GM12878 (cell line): ENCODE measurements at regions not wholly inside any gene's neighbourhood (a gene's known extent, or its start where the extent isn't known, plus 50 kb on each side); places are given as distances from the start of the nearest gene placed in this dataset.

Experiments
- ATAC-seq: fragments of 200-7000 bp; cut with Tn5 transposase; 3 replicates; pipeline ENCODE4 v1.9.1; 2020; ENCODE audit warnings: mild to moderate bottlenecking, moderate library complexity
- BruUV-seq: library from RNA; stranded (reverse); fragments of 400-500 nt; replicated peaks from 2 replicates; lab custom pipeline; 2021; lab: Mats Ljungman, UMichigan
- CTCF ChIA-PET: fragments of 300-600 bp; sonication (Branson Sonifier 250); formaldehyde crosslinking; extraction: SDS; loops from one replicate; lab custom pipeline; 2021; ENCODE audit warnings: inconsistent platforms; lab: Yijun Ruan, JAX
- POLR2A ChIA-PET: fragments of 350-600 bp; formaldehyde crosslinking; extraction: SDS; loops from one replicate; lab custom pipeline; 2021; ENCODE audit warnings: inconsistent platforms; lab: Charles Lee
- RAD21 ChIA-PET: fragments of 300-600 bp; sonication (Branson Sonifier 250); formaldehyde crosslinking; loops from one replicate; lab custom pipeline; 2023; ENCODE audit warnings: antibody characterized with exemption; ENCODE audit not compliant: unreplicated experiment; lab: Charles Lee
- SMC1A ChIA-PET: fragments of 300-600 bp; sonication (Branson Sonifier 250); formaldehyde crosslinking; loops from one replicate; lab custom pipeline; 2023; ENCODE audit not compliant: unreplicated experiment, uncharacterized antibody; lab: Charles Lee
- DNase-seq: peaks from one replicate; pipeline ENCODE4 v3.0.0-alpha.2; 2011; ENCODE audit warnings: low read depth, low spot score
- FAIRE-seq: peaks from 3 replicates; lab custom pipeline; 2011; peaks lifted over from hg19 to GRCh38; lab: Jason Lieb, UNC
- H2AFZ ChIP-seq: 2 replicates; pipeline ENCODE4 v1.6.0; 2011; ENCODE audit warnings: low read depth, low read length, control low read depth; ENCODE audit not compliant: control insufficient read depth
- H3K27ac ChIP-seq: 2 replicates; pipeline ENCODE4 v1.5.1; 2011; ENCODE audit warnings: control low read depth; ENCODE audit not compliant: control insufficient read depth, insufficient read depth
- H3K27me3 ChIP-seq, 2 experiments: replicated peaks in 1 of 2; 2 replicates each; pipeline versions ENCODE4 v1.6.0 to v1.6.1; 2011; ENCODE audit warnings: low read length in 1 of 2; ENCODE audit not compliant: control insufficient read depth in 2 of 2, insufficient read depth in 2 of 2
- H3K36me3 ChIP-seq, 2 experiments: 2 replicates each; pipeline ENCODE4 v1.5.1; 2011; ENCODE audit warnings: low read length in 1 of 2; ENCODE audit not compliant: control insufficient read depth in 2 of 2, insufficient read depth in 2 of 2
- H3K4me1 ChIP-seq: 2 replicates; pipeline ENCODE4 v1.6.1; 2011; ENCODE audit warnings: mild to moderate bottlenecking, low read length, moderate library complexity, mixed read lengths; ENCODE audit not compliant: control insufficient read depth, insufficient read depth
- H3K4me2 ChIP-seq: 2 replicates; pipeline ENCODE4 v1.6.0; 2011; ENCODE audit warnings: control low read depth; ENCODE audit not compliant: control insufficient read depth, insufficient read depth
- H3K4me3 ChIP-seq: fragments of 200-600 bp; sonication (generic); 2 replicates; pipeline ENCODE4 v1.5.1; 2016
- H3K79me2 ChIP-seq: 2 replicates; pipeline ENCODE4 v1.6.0; 2011; ENCODE audit warnings: low read length; ENCODE audit not compliant: control insufficient read depth, insufficient read depth
- H3K9ac ChIP-seq: 2 replicates; pipeline ENCODE4 v1.8.0; 2011; ENCODE audit warnings: low read length, control low read depth, mixed read lengths; ENCODE audit not compliant: control insufficient read depth, insufficient read depth
- H3K9me3 ChIP-seq: replicated peaks from 3 replicates; pipeline ENCODE4 v1.5.1; 2011; ENCODE audit warnings: mild to moderate bottlenecking, low read length; ENCODE audit not compliant: control insufficient read depth, insufficient read depth
- H4K20me1 ChIP-seq: 2 replicates; pipeline ENCODE4 v1.6.0; 2011; ENCODE audit not compliant: control insufficient read depth, insufficient read depth
- ATF7 ChIP-seq: fragments of 450-650 bp; IDR thresholded peaks from 2 replicates; pipeline ENCODE4 v1.6.1; 2016; ENCODE audit warnings: low read depth, mild to moderate bottlenecking
- JUNB ChIP-seq: IDR thresholded peaks from 2 replicates; pipeline ENCODE4 v1.6.1; 2016; ENCODE audit warnings: antibody characterized with exemption, mild to moderate bottlenecking
- KAT2A ChIP-seq: conservative IDR thresholded peaks from 2 replicates; pipeline ENCODE4 v1.6.1; 2011; ENCODE audit warnings: low read depth, low read length; ENCODE audit not compliant: control insufficient read depth
- RCOR1 ChIP-seq: conservative IDR thresholded peaks from 2 replicates; pipeline ENCODE4 v1.6.1; 2012; ENCODE audit warnings: low read depth, low read length, improper control_type of control experiment
- SIN3A ChIP-seq: IDR thresholded peaks from 2 replicates; pipeline ENCODE4 v1.6.1; 2012; ENCODE audit warnings: low read depth, low read length, improper control_type of control experiment
- SUZ12 ChIP-seq: fragments of 200-600 bp; sonication (generic); IDR thresholded peaks from one replicate; pipeline ENCODE4 v1.6.1; 2018; ENCODE audit warnings: antibody characterized with exemption, mild to moderate bottlenecking; ENCODE audit not compliant: unreplicated experiment
- YY1 ChIP-seq: IDR thresholded peaks from 2 replicates; pipeline ENCODE4 v1.6.1; 2011; ENCODE audit warnings: low read depth, mild to moderate bottlenecking, low read length
- WGBS: methylation state at CpG from one replicate; pipeline ENCODE4 v1.1.6; 2016; ENCODE audit warnings: low lambda C conversion rate; ENCODE audit not compliant: insufficient replicate concordance, insufficient coverage; ENCODE audit errors: missing lambda C conversion rate; 5-methylcytosine and 5-hydroxymethylcytosine counted together
- in situ Hi-C: fragments of 300-500 bp; cut with MboI; formaldehyde crosslinking; loops from 9 replicates; pipeline ENCODE4 v1.14.3; 2018; ENCODE audit warnings: mixed read lengths
- intact Hi-C: fragments of 100-400 bp; cut with micrococcal nuclease; formaldehyde crosslinking; loops from one replicate; pipeline ENCODE4 v1.14.2; 2022; ENCODE audit not compliant: unreplicated experiment
- TF ChIP-seq, protein P1 (sequence below): fragments of 450-650 bp; IDR thresholded peaks from 2 replicates; pipeline ENCODE4 v1.6.1; 2018; ENCODE audit warnings: borderline replicate concordance, mild to moderate bottlenecking; ENCODE audit not compliant: partially characterized antibody
- TF ChIP-seq, protein P2 (sequence below): fragments of 450-650 bp; IDR thresholded peaks from 2 replicates; pipeline ENCODE4 v1.6.1; 2014; ENCODE audit warnings: mild to moderate bottlenecking
- TF ChIP-seq, protein P3 (sequence below): fragments of 450-650 bp; IDR thresholded peaks from 2 replicates; pipeline ENCODE4 v1.6.1; 2017; ENCODE audit warnings: mild to moderate bottlenecking

DNA sequence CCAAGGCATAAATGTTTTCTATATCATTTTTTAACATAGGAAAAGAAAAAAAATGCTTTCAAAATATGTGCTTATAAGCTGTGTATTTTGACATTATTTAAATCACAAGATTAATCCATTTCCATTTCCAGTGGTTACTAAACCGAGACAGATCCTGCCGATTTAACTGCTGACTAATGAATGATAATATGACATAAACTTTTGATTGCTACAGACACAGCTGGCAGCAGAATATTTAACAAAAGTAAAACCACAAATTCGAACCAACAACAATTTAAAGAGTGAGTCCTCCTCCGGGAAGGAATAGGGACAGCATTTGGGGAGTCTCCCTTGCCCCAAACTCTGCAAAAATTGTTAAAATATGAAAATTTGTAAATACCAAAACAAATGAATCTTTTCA is 401.3 kb upstream of the DAB2 start (continued):
- TF ChIP-seq, protein P1, sequence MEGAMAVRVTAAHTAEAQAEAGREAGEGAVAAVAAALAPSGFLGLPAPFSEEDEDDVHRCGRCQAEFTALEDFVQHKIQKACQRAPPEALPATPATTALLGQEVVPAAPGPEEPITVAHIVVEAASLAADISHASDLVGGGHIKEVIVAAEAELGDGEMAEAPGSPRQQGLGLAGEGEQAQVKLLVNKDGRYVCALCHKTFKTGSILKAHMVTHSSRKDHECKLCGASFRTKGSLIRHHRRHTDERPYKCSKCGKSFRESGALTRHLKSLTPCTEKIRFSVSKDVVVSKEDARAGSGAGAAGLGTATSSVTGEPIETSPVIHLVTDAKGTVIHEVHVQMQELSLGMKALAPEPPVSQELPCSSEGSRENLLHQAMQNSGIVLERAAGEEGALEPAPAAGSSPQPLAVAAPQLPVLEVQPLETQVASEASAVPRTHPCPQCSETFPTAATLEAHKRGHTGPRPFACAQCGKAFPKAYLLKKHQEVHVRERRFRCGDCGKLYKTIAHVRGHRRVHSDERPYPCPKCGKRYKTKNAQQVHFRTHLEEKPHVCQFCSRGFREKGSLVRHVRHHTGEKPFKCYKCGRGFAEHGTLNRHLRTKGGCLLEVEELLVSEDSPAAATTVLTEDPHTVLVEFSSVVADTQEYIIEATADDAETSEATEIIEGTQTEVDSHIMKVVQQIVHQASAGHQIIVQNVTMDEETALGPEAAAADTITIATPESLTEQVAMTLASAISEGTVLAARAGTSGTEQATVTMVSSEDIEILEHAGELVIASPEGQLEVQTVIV: no peak
- TF ChIP-seq, protein P2, sequence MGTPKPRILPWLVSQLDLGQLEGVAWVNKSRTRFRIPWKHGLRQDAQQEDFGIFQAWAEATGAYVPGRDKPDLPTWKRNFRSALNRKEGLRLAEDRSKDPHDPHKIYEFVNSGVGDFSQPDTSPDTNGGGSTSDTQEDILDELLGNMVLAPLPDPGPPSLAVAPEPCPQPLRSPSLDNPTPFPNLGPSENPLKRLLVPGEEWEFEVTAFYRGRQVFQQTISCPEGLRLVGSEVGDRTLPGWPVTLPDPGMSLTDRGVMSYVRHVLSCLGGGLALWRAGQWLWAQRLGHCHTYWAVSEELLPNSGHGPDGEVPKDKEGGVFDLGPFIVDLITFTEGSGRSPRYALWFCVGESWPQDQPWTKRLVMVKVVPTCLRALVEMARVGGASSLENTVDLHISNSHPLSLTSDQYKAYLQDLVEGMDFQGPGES: no peak
- TF ChIP-seq ATF7: no peak

DNA sequence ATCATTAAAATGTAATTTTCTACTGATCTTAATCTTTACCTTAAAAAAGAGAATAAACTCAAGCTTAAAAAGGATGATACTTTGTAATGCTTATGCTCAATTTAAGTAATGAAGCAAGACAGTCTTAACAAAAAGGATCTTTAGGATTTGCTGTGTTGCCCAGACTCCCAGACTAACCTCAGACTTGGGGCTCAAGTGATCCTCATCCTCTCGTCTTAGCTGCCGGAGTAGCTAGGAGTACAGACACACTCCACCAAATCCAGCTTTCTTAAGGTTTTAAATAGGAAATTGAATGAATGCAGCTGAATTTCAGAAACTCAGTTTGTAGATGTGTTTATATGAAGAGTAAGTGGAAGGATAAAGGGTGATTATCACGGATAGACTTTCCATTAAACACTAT is 400.5 kb upstream of the DAB2 start:
- POLR2A ChIA-PET: no interaction called here
- Histone ChIP-seq H3K79me2 (no peaks in the 10 kb centered on the region), H3K4me2 (no peak overlapping the region), H3K9ac (no peak overlapping the region), H3K27me3 (no peaks in the 10 kb centered on the region), H3K36me3 (no peaks in the 10 kb centered on the region)
- 55% methylated on average over 3 of the region's 3 CpGs for WGBS
- in situ Hi-C loops: no loop called here
- ATAC-seq: no peak
- RAD21 ChIA-PET: no interaction called here
- no peak for DNase-seq
- CTCF ChIA-PET: no interaction called here
- SMC1A ChIA-PET: interaction anchor here (1.7 kb wide), 1 partner anchor 9 kb away, joined by 7 read pairs; no protein-coding TSS in a partner anchor
- intact Hi-C loops: no loop called here
- no peak for FAIRE-seq
- TF ChIP-seq SUZ12 (no peak), KAT2A (no peak), SIN3A (no peak), JUNB (no peak), RCOR1 (no peak), YY1 (no peak)
- TF ChIP-seq, protein P3, sequence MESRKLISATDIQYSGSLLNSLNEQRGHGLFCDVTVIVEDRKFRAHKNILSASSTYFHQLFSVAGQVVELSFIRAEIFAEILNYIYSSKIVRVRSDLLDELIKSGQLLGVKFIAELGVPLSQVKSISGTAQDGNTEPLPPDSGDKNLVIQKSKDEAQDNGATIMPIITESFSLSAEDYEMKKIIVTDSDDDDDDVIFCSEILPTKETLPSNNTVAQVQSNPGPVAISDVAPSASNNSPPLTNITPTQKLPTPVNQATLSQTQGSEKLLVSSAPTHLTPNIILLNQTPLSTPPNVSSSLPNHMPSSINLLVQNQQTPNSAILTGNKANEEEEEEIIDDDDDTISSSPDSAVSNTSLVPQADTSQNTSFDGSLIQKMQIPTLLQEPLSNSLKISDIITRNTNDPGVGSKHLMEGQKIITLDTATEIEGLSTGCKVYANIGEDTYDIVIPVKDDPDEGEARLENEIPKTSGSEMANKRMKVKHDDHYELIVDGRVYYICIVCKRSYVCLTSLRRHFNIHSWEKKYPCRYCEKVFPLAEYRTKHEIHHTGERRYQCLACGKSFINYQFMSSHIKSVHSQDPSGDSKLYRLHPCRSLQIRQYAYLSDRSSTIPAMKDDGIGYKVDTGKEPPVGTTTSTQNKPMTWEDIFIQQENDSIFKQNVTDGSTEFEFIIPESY: no peak
- TF ChIP-seq, all 136 proteins: peak for 0
- no peak overlapping the region for H3K4me3 ChIP-seq
- H2AFZ ChIP-seq: no peak overlapping the region
- H4K20me1 ChIP-seq: no peaks in the 10 kb centered on the region
- no peak overlapping the region for H3K27ac ChIP-seq
- no peaks in the 10 kb centered on the region for H3K4me1 ChIP-seq
- BruUV-seq: no TSS peak
- no peaks in the 10 kb centered on the region for H3K9me3 ChIP-seq
